ENCODE measurements at regions not wholly inside any gene's neighbourhood (a gene's known extent, or its start where the extent isn't known, plus 50 kb on each side); places are given as distances from the start of the nearest gene placed in this dataset.
A peak's percentile ranks its signal among the peaks of the same experiment; 100 is the strongest.

DNA sequence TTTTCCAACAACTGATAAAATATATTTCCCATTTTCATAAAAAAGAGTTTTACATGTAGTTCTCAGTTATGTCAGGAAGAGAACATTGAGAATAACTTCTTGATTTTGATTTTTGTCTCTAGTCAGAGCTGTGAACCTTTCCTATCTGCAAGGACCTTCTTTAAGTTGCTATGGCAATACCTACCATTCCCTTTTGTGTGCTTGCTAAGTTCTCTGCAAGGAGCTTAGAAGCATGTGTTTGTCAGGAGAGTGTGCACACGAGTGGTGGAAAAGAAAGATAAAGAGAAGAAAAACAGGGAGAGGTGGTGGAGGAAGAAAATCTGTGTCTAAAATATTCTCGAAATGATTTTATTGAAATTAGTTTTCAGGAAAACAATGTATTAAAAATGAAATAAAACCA is 140.3 kb upstream of the SLC8A1 start:
- no peak overlapping the region for H3K4me3 ChIP-seq (ENCODE audit: low read depth, low read length)
- DNase-seq (ENCODE audit: low read depth), result no peak
- TF ChIP-seq, protein P1, sequence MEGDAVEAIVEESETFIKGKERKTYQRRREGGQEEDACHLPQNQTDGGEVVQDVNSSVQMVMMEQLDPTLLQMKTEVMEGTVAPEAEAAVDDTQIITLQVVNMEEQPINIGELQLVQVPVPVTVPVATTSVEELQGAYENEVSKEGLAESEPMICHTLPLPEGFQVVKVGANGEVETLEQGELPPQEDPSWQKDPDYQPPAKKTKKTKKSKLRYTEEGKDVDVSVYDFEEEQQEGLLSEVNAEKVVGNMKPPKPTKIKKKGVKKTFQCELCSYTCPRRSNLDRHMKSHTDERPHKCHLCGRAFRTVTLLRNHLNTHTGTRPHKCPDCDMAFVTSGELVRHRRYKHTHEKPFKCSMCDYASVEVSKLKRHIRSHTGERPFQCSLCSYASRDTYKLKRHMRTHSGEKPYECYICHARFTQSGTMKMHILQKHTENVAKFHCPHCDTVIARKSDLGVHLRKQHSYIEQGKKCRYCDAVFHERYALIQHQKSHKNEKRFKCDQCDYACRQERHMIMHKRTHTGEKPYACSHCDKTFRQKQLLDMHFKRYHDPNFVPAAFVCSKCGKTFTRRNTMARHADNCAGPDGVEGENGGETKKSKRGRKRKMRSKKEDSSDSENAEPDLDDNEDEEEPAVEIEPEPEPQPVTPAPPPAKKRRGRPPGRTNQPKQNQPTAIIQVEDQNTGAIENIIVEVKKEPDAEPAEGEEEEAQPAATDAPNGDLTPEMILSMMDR (IDR thresholded peaks at IDR 0.05; ENCODE audit: insufficient read depth, low read depth, low read length), result no peak

DNA sequence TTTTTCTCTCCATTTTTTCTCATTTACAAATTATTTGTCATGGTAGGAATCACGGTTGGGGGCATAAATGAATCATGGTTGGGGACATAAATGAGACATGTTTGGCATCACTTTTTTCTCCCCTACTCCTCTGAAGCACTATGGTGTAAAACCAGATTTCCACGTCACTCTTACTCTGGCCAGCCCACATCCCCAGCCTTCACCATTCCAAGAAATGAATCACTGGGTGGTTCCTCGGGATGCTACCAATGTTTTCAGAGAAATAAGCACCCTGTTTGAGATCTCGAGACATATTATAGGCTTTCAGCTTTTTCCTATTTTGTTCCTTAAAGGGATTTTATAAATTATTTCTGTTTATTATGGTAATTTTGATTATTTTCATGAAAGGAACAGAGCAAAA is 155.0 kb upstream of the SLC8A1 start:
- DNase-seq (ENCODE audit: low read depth), result no peak
- H3K4me3 ChIP-seq (ENCODE audit: low read depth, low read length), result no peak overlapping the region
- TF ChIP-seq, protein P1 (IDR thresholded peaks at IDR 0.05; ENCODE audit: insufficient read depth, low read depth, low read length), result no peak

DNA sequence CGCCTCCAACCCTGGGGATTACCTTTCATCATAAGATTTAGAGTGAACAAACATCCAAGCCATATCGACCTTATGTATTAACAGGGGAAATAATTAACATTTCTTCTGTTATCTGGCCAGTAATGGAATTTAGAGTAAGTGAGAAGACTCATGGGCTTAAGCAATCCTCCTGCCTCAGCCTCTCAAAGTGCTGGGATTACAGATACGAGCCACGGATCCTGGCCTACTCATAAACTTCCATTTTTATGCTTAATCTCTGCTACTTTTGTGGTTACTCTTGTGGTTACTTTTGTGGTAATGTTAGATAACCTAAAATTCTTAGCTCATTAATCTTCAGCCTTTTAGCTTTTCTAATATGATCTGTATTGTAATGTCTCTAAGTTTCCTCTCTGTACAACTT is 159.3 kb upstream of the SLC8A1 start:
- TF ChIP-seq, protein P1 (IDR thresholded peaks at IDR 0.05; ENCODE audit: insufficient read depth, low read depth, low read length), result no peak
- no peak overlapping the region for H3K4me3 ChIP-seq (ENCODE audit: low read depth, low read length)
- DNase-seq (ENCODE audit: low read depth), result no peak

DNA sequence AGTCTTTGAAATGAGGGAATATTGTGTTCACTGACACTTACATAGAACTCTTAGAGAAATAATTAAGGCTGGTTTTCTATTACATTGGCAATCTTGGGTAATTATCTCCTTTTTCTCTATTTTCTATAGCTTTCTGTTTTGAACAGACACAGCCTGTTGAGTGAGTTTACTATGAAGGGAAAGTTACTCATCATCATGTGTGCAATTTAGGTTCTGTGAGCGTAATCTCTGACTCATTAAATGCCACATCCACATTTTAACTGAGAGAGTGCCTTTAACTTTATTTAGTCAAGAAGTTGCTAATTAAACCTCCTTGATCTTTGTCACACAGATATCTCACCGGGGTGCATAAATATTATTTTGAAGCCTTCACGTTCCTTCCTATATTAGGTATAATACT is 174.0 kb upstream of the SLC8A1 start:
- TF ChIP-seq, protein P1 (IDR thresholded peaks at IDR 0.05; ENCODE audit: insufficient read depth, low read depth, low read length), result no peak
- no peak overlapping the region for H3K4me3 ChIP-seq (ENCODE audit: low read depth, low read length)
- DNase-seq (ENCODE audit: low read depth), result peak; percentile 72

DNA sequence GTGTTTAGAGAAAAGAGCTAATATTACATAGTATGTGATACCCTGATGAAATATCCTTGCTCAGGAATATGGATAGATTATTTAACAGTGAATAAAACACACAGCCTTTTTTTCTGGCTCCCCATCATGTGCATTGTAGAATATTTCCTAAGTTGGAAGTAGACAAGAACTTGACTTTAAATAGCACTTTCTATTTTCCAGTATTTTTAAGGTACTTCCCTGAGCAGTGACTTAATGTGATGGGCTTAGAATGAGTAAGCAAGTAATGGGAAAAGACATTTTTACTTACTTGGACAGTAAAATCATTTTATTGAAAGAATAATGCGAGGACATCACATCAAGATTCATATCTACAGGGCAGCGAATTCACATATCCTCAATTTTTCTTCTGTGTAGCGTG is 176.7 kb upstream of the SLC8A1 start:
- TF ChIP-seq, protein P1 (IDR thresholded peaks at IDR 0.05; ENCODE audit: insufficient read depth, low read depth, low read length), result no peak

DNA sequence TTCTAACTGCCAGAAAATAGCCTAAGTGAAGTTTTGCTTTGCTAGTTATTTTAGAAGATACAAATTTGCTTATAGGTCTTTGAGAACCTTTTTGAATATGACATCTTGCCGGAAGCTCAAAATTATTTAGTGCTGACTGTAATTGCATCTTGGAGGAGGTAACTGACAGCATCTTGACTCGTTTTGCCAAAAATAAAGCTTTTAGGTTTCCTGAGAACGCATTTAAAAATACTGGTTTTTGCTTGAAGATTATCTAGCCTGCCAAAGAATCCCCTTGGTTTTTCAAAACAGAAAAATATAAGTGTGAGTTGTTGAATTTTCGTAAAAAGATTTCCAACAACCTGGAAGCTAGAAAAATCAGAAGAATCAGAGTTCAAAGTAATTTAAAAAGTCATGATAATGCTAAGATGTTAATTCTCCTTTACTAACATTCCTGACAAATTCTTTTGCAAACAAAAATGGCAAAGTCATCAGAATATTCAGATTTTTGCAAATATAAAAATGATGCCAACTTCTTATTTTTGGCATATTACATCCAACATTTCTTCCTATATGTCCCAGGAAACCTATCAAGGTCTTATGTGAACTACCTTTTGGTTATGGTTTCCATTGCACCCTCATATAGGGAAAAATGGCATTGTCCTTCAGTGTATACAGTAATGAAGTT is 178.0 kb upstream of the SLC8A1 start:
- TF ChIP-seq, protein P1 (IDR thresholded peaks at IDR 0.05; ENCODE audit: insufficient read depth, low read depth, low read length), result no peak
- no peak overlapping the region for H3K4me3 ChIP-seq (ENCODE audit: low read depth, low read length)

More for the DNA sequence above, 176.7 kb upstream of the SLC8A1 start:
- no peak for DNase-seq (ENCODE audit: low read depth)
- no peak overlapping the region for H3K4me3 ChIP-seq (ENCODE audit: low read depth, low read length)

DNA sequence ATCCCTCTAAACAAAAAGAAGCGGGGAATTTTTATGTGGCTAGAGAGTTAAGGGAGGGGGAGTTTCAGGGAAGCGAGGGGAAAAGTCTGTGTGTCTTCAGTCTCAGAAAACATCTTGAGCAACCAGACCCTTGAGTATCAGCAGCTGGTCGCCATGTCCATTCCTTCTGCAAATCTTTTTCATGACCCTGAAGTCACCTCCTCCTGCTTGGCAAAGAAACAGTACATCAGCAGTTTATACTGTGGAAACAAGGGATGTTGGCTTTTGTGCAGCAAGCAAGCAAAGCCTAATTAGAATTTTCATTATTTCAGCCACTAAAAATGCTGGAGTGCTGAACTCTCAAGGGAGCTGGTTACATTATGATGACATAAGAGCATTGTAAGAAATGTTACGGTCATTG is 187.4 kb upstream of the SLC8A1 start:
- TF ChIP-seq, protein P1 (IDR thresholded peaks at IDR 0.05; ENCODE audit: insufficient read depth, low read depth, low read length), result no peak
- no peak overlapping the region for H3K4me3 ChIP-seq (ENCODE audit: low read depth, low read length)
- DNase-seq (ENCODE audit: low read depth), result peak; percentile 19

More for the DNA sequence above, 178.0 kb upstream of the SLC8A1 start:
- DNase-seq (ENCODE audit: low read depth), result no peak

Measured in fibroblast of villous mesenchyme (primary cell).